ENCODE measurements at regions not wholly inside any gene's neighbourhood (a gene's known extent, or its start where the extent isn't known, plus 50 kb on each side); places are given as distances from the start of the nearest gene placed in this dataset.

- TF ChIP-seq POLR2A (IDR thresholded peaks at IDR 0.05) (no peak), EP300 (IDR thresholded peaks at IDR 0.05) (no peak), CTCF (IDR thresholded peaks at IDR 0.05) (no peak)
- intact Hi-C loops (cut with DNase I) = loop anchor here in 2 of 4 donors (10.0 kb wide), 3 partner anchors 255 to 1135 kb away; partner anchors contain the start of gene ASMTL (in 1 of the 2)
- Histone ChIP-seq H3K36me3 (no peaks in the 10 kb centered on the region), H3K27ac (no peak overlapping the region), H3K4me3 (no peak overlapping the region), H3K4me1 (ENCODE audit: insufficient read depth) (no peaks in the 10 kb centered on the region), H3K27me3 (no peaks in the 10 kb centered on the region), H3K9me3 (no peaks in the 10 kb centered on the region)
- 51 to 56% (median 52%) methylated on average over 9 of the region's 9 CpGs for WGBS, 3 donors
- no peak for DNase-seq
Observed at GRCh38 chrX:2589186-2590020, 88.6 kb upstream of the DHRSX start.

- no peak overlapping the region for H3K4me3 ChIP-seq
- no peak for DNase-seq
- TF ChIP-seq POLR2A (IDR thresholded peaks at IDR 0.05) (no peak), EP300 (IDR thresholded peaks at IDR 0.05) (no peak), CTCF (IDR thresholded peaks at IDR 0.05) (no peak)
- H3K27ac ChIP-seq = no peak overlapping the region
- no peaks in the 10 kb centered on the region for H3K36me3 ChIP-seq
- no peaks in the 10 kb centered on the region for H3K9me3 ChIP-seq
- intact Hi-C loops (cut with DNase I) = no loop called here
- peaks cover 1% of the 10 kb centered on the region for H3K4me1 ChIP-seq (ENCODE audit: insufficient read depth)
- no peaks in the 10 kb centered on the region for H3K27me3 ChIP-seq
- 88 to 93% (median 92%) methylated on average over 4 of the region's 4 CpGs for WGBS, 3 donors
Observed at GRCh38 chrX:2588049-2588448, 87.3 kb upstream of the DHRSX start.

GRCh38 chrX:2587146-2587545 lies 86.4 kb upstream of the DHRSX start:
- no peak overlapping the region for H3K27ac ChIP-seq
- no peak for DNase-seq
- H3K4me1 ChIP-seq (ENCODE audit: insufficient read depth) = peaks cover 1% of the 10 kb centered on the region
- H3K36me3 ChIP-seq = no peaks in the 10 kb centered on the region
- TF ChIP-seq POLR2A (IDR thresholded peaks at IDR 0.05) (no peak), EP300 (IDR thresholded peaks at IDR 0.05) (no peak), CTCF (IDR thresholded peaks at IDR 0.05) (no peak)
- no peaks in the 10 kb centered on the region for H3K9me3 ChIP-seq
- 57 to 76% (median 69%) methylated on average over 4 of the region's 4 CpGs for WGBS, 3 donors
- H3K4me3 ChIP-seq = no peak overlapping the region
- H3K27me3 ChIP-seq = no peaks in the 10 kb centered on the region
- intact Hi-C loops (cut with DNase I) = no loop called here

GRCh38 chrX:2585158-2585470 lies 84.3 kb upstream of the DHRSX start:
- WGBS, 3 donors = 40 to 49% (median 41%) methylated on average over 8 of the region's 8 CpGs
- TF ChIP-seq CTCF (IDR thresholded peaks at IDR 0.05) = no peak
- TF ChIP-seq EP300 (IDR thresholded peaks at IDR 0.05) = no peak
- no peak for TF ChIP-seq POLR2A (IDR thresholded peaks at IDR 0.05)
- H3K4me3 ChIP-seq = no peak overlapping the region
- peaks cover 1% of the 10 kb centered on the region for H3K4me1 ChIP-seq (ENCODE audit: insufficient read depth)
- intact Hi-C loops (cut with DNase I) = no loop called here
- H3K9me3 ChIP-seq = no peaks in the 10 kb centered on the region
- no peaks in the 10 kb centered on the region for H3K27me3 ChIP-seq
- DNase-seq = no peak
- H3K36me3 ChIP-seq = no peaks in the 10 kb centered on the region
- no peak overlapping the region for H3K27ac ChIP-seq
